HL-60 (cell line): ENCODE measurements at regions not wholly inside any gene's neighbourhood (a gene's known extent, or its start where the extent isn't known, plus 50 kb on each side); places are given as distances from the start of the nearest gene placed in this dataset.

Source experiments
- CTCF ChIP-seq: IDR thresholded peaks from one replicate; pipeline ENCODE4 v1.5.1; 2011; ENCODE audit warnings: low read length, control low read depth, inconsistent platforms; ENCODE audit not compliant: insufficient read depth
- GABPA ChIP-seq: IDR thresholded peaks from 2 replicates; pipeline ENCODE4 v1.6.1; 2012; ENCODE audit warnings: low read depth
- POLR2AphosphoS5 ChIP-seq: IDR thresholded peaks from 2 replicates; pipeline ENCODE4 v1.6.1; 2012; ENCODE audit warnings: low read depth
- REST ChIP-seq: IDR thresholded peaks from 2 replicates; pipeline ENCODE4 v1.6.1; 2012; ENCODE audit warnings: low read depth; ENCODE audit not compliant: insufficient replicate concordance
- SPI1 ChIP-seq: IDR thresholded peaks from 2 replicates; pipeline ENCODE4 v1.6.1; 2012; ENCODE audit warnings: low read depth, mild to moderate bottlenecking, borderline replicate concordance

GRCh38 chr5:73282383-73282782, 109.4 kb downstream of the TMEM174 start:
- TF ChIP-seq CTCF (no peak), POLR2AphosphoS5 (no peak), GABPA (no peak), REST (no peak), SPI1 (no peak)
